Lower lobe of right lung (tissue), 2 donors: ENCODE measurements at regions not wholly inside any gene's neighbourhood (a gene's known extent, or its start where the extent isn't known, plus 50 kb on each side); places are given as distances from the start of the nearest gene placed in this dataset.

Experiments
- ATAC-seq, 2 donors: fragments of 200-7000 bp; cut with Tn5 transposase; one replicate each; pipeline ENCODE4 v1.9.1; 2020 to 2022; ENCODE audit warnings: mild to moderate bottlenecking in 2 of 2, moderate library complexity in 2 of 2
- DNase-seq: peaks from one replicate; pipeline ENCODE4 v3.0.0-alpha.2; 2020
- H3K27ac ChIP-seq: fragments of 200-600 bp; one replicate; pipeline ENCODE4 v1.8.0; 2022
- H3K27me3 ChIP-seq: fragments of 200-600 bp; one replicate; pipeline ENCODE4 v1.8.0; 2022; ENCODE audit warnings: low read depth
- H3K36me3 ChIP-seq: fragments of 200-600 bp; one replicate; pipeline ENCODE4 v1.8.0; 2022; ENCODE audit warnings: mild to moderate bottlenecking
- H3K4me1 ChIP-seq: fragments of 200-600 bp; one replicate; pipeline ENCODE4 v1.8.0; 2022
- H3K4me3 ChIP-seq: fragments of 200-600 bp; one replicate; pipeline ENCODE4 v1.8.0; 2022; ENCODE audit warnings: mild to moderate bottlenecking
- H3K9me3 ChIP-seq: fragments of 200-600 bp; one replicate; pipeline ENCODE4 v1.8.0; 2022
- CTCF ChIP-seq: fragments of 200-600 bp; IDR thresholded peaks from one replicate; pipeline ENCODE4 v1.8.0; 2022; ENCODE audit warnings: antibody characterized with exemption, mild to moderate bottlenecking
- intact Hi-C: fragments of 100-400 bp; cut with DNase I; formaldehyde crosslinking; loops from one replicate; pipeline ENCODE4 v1.11.0; 2022
- donor health status: DM: no; HTN: yes; CAD: no; lungs with severe emphysema.

- Histone ChIP-seq H3K27me3 (no peaks in the 10 kb centered on the region), H3K4me1 (peaks cover 7% of the 10 kb centered on the region), H3K36me3 (no peaks in the 10 kb centered on the region), H3K27ac (no peak overlapping the region), H3K9me3 (no peaks in the 10 kb centered on the region), H3K4me3 (no peak overlapping the region)
- no peak for TF ChIP-seq CTCF
- no peak for DNase-seq
- intact Hi-C loops, result loop anchor here (10.0 kb wide), 1 partner anchor 791 kb away; no protein-coding TSS in a partner anchor
- no peak for ATAC-seq
These were observed 135.2 kb upstream of the SLC24A5 start for GRCh38 chr15:47985568-47985967.

GRCh38 chr15:47987461-47987860 lies 133.3 kb upstream of the SLC24A5 start:
- H3K4me1 ChIP-seq, result peaks cover 19% of the 10 kb centered on the region
- no peaks in the 10 kb centered on the region for H3K9me3 ChIP-seq
- H3K36me3 ChIP-seq, result no peaks in the 10 kb centered on the region
- no peak overlapping the region for H3K4me3 ChIP-seq
- no peak overlapping the region for H3K27ac ChIP-seq
- no peak for TF ChIP-seq CTCF
- H3K27me3 ChIP-seq, result no peaks in the 10 kb centered on the region
- DNase-seq, result no peak
- intact Hi-C loops, result loop anchor here (10.0 kb wide), 1 partner anchor 793 kb away; no protein-coding TSS in a partner anchor
- no peak for ATAC-seq

GRCh38 chr15:47987908-47988532 lies 132.8 kb upstream of the SLC24A5 start:
- H3K9me3 ChIP-seq, result no peaks in the 10 kb centered on the region
- DNase-seq, result no peak
- TF ChIP-seq CTCF, result peak; percentile 66
- no peak overlapping the region for H3K4me3 ChIP-seq
- no peak overlapping the region for H3K27ac ChIP-seq
- no peaks in the 10 kb centered on the region for H3K27me3 ChIP-seq
- ATAC-seq, result peak; percentile 87 to 94
- H3K4me1 ChIP-seq, result peaks cover 19% of the 10 kb centered on the region
- no peaks in the 10 kb centered on the region for H3K36me3 ChIP-seq
- intact Hi-C loops, result loop anchor here (10.0 kb wide), 1 partner anchor 793 kb away; no protein-coding TSS in a partner anchor

- Histone ChIP-seq H3K27ac (no peak overlapping the region), H3K4me1 (peaks cover 19% of the 10 kb centered on the region), H3K27me3 (no peaks in the 10 kb centered on the region), H3K4me3 (no peak overlapping the region), H3K36me3 (no peaks in the 10 kb centered on the region), H3K9me3 (no peaks in the 10 kb centered on the region)
- no peak for DNase-seq
- TF ChIP-seq CTCF, result no peak
- intact Hi-C loops, result loop anchor here (10.0 kb wide), 1 partner anchor 794 kb away; no protein-coding TSS in a partner anchor
- no peak for ATAC-seq
These were observed 132.2 kb upstream of the SLC24A5 start for GRCh38 chr15:47988564-47988963.

GRCh38 chr15:47990821-47991220 lies 130.0 kb upstream of the SLC24A5 start:
- Histone ChIP-seq H3K9me3 (no peaks in the 10 kb centered on the region), H3K27me3 (no peaks in the 10 kb centered on the region), H3K36me3 (no peaks in the 10 kb centered on the region), H3K4me1 (peaks cover 19% of the 10 kb centered on the region), H3K4me3 (no peak overlapping the region), H3K27ac (no peak overlapping the region)
- DNase-seq (no peak), ATAC-seq (no peak)
- no peak for TF ChIP-seq CTCF
- intact Hi-C loops, result no loop called here
